Stimulated activated CD4-positive, alpha-beta T cell treated with anti-CD3 and anti-CD28 coated beads, TNF-alpha, amount 100 ng/mL, for 24 hours (primary cell): ENCODE measurements at regions not wholly inside any gene's neighbourhood (a gene's known extent, or its start where the extent isn't known, plus 50 kb on each side); places are given as distances from the start of the nearest gene placed in this dataset.

Experiments used
- DNase-seq, 3 experiments: peaks; one replicate each; pipeline ENCODE4 v3.0.0-alpha.2; 2020; ENCODE audit warnings: low read depth in 3 of 3

DNA sequence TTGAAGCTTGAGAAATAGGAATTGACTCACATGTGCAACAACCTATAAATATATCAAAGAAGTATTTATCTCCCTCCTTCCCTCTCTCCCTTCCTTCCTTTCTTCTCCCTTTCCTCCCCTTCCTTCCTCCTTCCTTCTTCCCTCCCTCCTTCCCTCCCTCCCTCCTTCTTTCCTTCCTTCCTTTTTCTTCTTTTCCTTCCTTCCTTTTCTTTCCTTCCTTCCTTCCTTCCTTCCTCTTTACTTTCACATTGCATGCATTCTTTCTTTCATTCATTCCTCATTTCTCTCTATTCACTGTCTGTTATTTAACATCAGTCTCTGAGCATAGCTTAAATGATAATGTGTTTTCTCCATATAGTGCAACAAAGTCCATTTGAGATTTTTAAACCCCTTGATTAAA is 214.2 kb downstream of the CHRM3 start:
- DNase-seq = no peak

DNA sequence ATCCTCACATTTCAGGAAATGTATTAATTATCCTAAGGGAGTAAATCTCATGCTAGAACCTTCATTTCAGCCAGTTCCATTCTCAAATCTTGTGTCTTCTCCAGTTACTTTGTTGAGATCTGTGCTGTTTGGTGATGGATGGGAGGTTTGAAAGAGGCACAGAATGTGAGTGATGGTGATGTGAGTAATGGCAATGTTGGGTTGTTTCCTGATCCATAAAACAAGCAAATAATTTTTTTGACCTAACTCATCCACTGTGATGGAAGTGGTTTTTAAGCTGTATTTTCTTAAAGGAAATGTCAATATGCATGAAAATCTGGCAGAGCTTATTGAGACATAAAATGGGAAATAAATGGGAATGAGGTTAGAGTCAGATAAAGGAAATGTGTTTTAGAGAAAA is 214.7 kb downstream of the CHRM3 start:
- no peak for DNase-seq

- no peak for DNase-seq
These were observed 217.2 kb downstream of the CHRM3 start for GRCh38 chr1:239603530-239603929.

GRCh38 chr1:239606850-239607400 is 220.6 kb downstream of the CHRM3 start:
- DNase-seq = no peak

GRCh38 chr1:239608469-239608868 is 222.1 kb downstream of the CHRM3 start:
- DNase-seq = no peak

DNA sequence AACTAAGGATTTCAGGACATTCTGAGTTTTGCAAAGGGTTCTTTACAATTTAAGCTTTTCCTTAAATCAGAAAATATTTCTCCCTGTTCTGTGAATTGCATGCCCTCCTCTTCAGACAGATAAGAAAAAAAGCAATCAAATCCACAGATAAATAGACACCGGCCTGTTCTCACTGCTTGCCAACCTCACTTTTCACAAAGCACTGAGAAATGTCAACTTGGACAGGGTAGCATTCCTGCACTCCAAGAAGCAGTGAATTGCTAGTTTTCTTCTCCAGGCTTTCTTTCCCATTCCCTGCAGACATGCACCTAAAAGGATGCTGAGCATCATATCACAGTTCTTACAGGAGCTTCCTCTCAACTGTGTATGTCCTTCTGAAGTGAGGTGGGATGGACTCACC is 226.0 kb downstream of the CHRM3 start:
- no peak for DNase-seq

- no peak for DNase-seq
These were observed 230.3 kb downstream of the CHRM3 start for GRCh38 chr1:239616673-239617072.

- DNase-seq = no peak
These were observed 230.9 kb downstream of the CHRM3 start for GRCh38 chr1:239617259-239617658.

GRCh38 chr1:239617731-239618130 is 231.4 kb downstream of the CHRM3 start:
- no peak for DNase-seq

DNA sequence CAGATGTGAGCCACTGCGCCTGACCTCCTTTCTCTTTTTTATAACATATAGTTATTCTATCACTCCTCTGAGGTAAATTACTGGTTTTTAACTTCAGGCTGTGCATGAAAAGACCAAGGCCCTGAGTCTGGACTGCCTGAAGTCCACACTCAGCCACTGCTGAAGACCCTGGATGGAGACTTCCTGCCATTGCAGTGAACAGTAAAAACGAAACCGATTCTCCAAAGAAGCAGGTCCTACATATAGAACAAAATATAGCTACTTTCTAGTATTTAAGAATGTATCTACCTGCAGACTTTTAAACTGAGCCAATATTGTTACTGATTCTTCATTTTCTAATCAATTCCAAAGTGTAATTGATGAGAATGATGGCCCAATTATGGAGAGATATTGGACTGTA is 232.8 kb downstream of the CHRM3 start:
- DNase-seq = no peak

DNA sequence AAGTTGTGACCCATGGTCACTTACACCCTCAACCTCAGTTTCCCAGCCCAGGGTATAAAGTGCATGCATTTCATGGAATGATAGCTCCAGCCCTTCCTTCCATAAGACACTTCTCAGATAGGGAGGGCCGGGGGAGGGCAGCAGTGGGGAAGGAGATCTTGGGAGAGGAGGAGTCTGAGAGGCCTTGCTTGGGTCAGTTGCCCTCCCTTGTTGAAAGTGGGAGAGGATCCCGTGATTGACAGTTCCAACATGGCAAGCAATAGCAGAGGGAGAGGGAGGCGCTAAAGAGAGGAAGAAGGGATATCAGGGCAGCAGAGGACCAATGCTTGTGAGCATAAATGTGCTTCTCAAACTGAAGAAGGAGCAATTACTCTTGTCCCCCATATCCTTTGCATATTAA is 244.4 kb downstream of the CHRM3 start:
- no peak for DNase-seq

DNA sequence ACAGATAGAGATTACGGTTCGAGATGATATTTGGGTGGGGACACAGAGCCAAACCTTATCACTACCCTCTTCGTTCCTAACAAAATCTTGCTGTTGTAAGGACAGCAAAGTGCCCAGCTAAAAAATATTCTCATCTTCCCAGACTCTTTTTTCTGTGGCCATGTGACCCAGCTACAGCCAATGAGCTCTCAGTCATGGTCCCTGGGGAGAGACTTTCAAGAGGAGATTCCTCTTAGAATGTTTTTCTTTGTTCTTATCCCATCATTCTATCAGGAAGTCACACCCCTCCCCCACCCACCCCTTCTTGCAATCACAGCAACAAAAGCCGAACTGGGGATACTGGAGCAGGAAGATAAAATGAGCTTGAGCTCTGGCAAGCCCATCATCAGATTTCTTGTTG is 247.1 kb downstream of the CHRM3 start:
- DNase-seq = no peak

DNA sequence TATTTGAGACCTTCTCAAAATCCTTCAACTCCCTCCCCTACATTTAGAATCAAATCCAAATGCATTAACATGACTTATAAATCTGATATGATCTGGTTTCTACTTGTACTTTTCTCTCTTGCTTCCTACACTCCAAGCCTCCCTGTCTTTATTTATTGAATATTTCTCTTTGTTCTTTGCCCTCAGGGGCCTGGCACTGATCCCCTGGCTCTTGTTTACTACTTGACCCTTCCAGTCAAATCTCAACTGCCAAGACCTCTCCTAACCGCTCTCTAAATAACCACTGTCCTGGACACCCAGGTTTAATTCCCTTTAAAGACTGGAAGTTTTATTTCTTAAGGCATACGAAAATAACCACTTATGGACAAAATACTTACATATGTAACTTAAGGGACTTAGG is 248.9 kb downstream of the CHRM3 start:
- no peak for DNase-seq

- DNase-seq = no peak
These were observed 250.0 kb downstream of the CHRM3 start for GRCh38 chr1:239636347-239636746.

GRCh38 chr1:239644604-239645003 is 258.2 kb downstream of the CHRM3 start:
- no peak for DNase-seq

DNA sequence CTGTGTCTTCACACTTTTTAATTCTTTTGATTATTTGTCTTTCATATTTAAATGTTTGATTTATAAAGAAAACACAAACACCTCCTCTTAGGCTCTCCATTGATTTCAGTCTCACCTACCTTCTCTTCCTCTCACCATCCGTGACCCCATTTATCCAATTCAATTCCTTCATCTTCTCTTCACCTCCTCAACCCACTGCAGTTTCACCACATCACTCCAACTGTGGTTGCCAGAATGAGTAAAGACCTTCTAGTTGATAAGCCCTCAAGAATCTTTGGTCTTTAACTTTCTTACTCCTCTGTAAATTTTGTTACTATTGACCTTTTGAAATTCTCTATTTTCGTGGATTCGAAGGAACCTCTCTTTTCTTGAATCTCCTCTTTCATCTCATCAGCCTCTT is 260.7 kb downstream of the CHRM3 start:
- DNase-seq = no peak

- DNase-seq = no peak
These were observed 261.7 kb downstream of the CHRM3 start for GRCh38 chr1:239647964-239648632.

DNA sequence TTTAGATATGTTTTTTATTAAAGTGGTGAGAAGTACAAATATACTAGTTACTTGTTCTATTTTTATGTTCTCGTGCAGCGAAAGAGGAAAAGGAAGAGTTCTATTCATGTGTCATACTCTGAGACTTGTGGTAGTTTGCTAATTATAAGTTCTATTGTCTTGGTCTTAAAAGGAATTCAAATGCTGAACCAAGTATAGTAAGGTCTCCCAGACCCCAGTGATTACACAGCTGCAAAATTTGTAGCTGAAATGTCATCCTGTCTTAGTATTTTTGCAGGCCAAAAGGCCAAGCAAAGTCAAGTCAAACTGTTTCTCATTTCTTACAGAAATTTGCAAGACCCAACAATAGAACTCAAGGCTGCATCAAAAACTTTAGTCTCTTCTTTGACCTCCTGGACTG is 268.7 kb downstream of the CHRM3 start:
- DNase-seq = no peak

GRCh38 chr1:239657291-239657690 is 270.9 kb downstream of the CHRM3 start:
- DNase-seq = no peak

DNA sequence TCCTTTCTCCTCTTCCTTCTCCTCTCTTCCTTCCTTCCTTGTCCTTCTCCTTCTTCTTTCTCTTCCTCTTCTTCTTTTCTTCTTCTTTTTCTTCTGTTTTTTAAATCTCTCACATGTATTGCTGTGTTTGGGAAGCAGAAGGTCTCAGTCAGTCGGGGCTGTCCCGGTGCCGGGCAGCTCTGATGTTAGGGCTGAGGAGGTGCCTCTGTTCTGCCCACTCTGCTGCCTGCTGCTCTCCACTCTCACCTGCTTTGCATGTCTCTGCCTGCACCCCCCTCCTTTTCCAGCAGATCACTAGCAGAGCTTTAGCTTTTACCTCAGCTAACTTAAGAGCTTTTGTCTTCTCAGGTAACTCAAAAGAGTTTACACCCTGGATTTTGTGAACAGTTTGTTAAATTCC is 276.6 kb downstream of the CHRM3 start:
- no peak for DNase-seq

DNA sequence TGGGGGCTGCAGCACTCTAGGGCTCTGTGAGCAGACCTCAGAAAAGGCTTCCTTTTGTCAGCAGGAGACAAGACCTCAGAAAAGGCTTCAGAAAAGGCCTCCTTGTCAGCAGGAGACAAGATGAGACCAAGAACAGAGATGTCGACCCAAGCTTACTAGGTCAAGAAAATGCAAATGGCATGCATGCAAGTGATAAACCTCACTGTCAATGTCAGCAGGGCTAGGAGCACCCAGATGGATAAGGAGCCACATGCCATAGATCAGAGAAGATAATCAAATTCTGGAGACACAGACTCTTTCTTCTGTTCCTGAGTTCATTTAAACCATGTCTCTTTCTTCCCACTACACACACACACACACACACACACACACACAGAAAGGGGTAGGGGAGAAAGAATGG is 285.9 kb downstream of the CHRM3 start:
- DNase-seq = no peak

- DNase-seq = no peak
These were observed 289.4 kb downstream of the CHRM3 start for GRCh38 chr1:239675735-239676134.

GRCh38 chr1:239676522-239677273 is 290.3 kb downstream of the CHRM3 start:
- no peak for DNase-seq
